HL-60 (cell line): ENCODE measurements at regions not wholly inside any gene's neighbourhood (a gene's known extent, or its start where the extent isn't known, plus 50 kb on each side); places are given as distances from the start of the nearest gene placed in this dataset.

ENCODE experiments used
- DNase-seq, 2 experiments: peaks; one replicate each; pipeline ENCODE4 v3.0.0-alpha.2; 2010 to 2020; ENCODE audit warnings: low read depth in 1 of 2, low spot score in 1 of 2
- H3K27ac ChIP-seq: fragments of 250-450 bp; sonication (Bioruptor Pico); replicated peaks from 2 replicates; pipeline ENCODE4 v1.5.1; 2020; ENCODE audit warnings: mild to moderate bottlenecking, moderate library complexity
- H3K27me3 ChIP-seq: fragments of 250-450 bp; sonication (Bioruptor Pico); 2 replicates; pipeline ENCODE4 v1.5.1; 2021; ENCODE audit warnings: mild to moderate bottlenecking, moderate library complexity; ENCODE audit not compliant: insufficient read depth, poor library complexity, severe bottlenecking
- H3K4me3 ChIP-seq: replicated peaks from 2 replicates; pipeline ENCODE4 v1.5.1; 2011; ENCODE audit warnings: mild to moderate bottlenecking, control low read depth, low read length; ENCODE audit not compliant: insufficient read depth
- GABPA ChIP-seq: IDR thresholded peaks from 2 replicates; pipeline ENCODE4 v1.6.1; 2012; ENCODE audit warnings: low read depth
- POLR2AphosphoS5 ChIP-seq: IDR thresholded peaks from 2 replicates; pipeline ENCODE4 v1.6.1; 2012; ENCODE audit warnings: low read depth
- SPI1 ChIP-seq: IDR thresholded peaks from 2 replicates; pipeline ENCODE4 v1.6.1; 2012; ENCODE audit warnings: low read depth, mild to moderate bottlenecking, borderline replicate concordance
- TF ChIP-seq, protein P1 (sequence below): IDR thresholded peaks from one replicate; pipeline ENCODE4 v1.5.1; 2011; ENCODE audit warnings: low read length, control low read depth, inconsistent platforms; ENCODE audit not compliant: insufficient read depth
- TF ChIP-seq, protein P2 (sequence below): IDR thresholded peaks from 2 replicates; pipeline ENCODE4 v1.6.1; 2012; ENCODE audit warnings: low read depth; ENCODE audit not compliant: insufficient replicate concordance

DNA sequence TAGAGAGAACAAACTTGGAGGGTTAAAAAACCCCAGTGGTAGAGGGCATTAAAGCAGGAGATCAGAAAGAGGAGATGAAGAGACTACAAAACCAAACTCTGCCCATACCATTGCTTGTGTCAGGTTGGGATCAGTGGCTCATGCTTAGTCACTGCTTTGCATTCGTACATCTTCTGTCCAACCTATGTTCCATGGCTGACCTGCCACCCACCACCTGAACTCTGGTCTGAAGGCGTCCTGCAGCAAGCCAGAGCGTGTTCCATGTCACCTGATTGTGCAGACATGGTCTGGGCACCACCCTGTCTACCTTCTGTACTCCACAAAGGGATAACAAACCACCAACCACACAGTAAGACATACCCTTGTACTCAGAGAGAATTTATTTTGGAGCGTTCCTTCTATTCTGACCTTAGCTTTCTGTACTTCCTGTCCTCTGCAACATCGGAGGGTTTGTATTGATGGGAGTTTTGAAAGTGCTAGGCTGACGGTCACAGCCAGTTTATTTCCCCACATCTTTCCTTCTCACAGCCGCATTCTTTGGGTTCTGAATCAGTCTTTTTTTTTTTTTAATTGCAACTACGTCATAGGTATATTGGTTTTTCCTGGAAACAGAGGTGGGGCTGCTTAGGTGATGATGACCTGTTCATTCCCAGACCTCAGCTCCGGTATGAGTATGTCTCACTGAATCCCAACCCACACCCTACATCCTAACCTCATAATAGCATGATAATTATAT is 88.3 kb downstream of the SOWAHC start:
- H3K4me3 ChIP-seq: no peak overlapping the region

DNA sequence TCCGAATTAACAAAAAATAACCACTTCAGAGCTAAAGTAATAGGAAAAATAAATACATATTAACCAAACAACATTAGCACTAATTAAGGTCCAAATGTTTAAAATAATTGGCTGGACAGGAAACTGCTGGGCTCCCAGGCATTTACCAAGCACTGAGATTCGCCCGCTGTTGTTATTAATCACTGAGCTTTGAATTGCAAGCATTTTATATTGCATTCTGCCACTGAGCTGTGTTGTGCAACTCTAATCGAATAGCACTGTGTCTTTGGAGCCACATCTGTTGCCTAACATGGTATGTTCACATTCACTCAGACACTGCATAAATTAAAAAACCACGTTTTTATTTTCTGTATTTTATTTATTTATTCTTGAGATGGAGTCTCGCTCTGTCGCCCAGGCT is 88.9 kb downstream of the SOWAHC start:
- Histone ChIP-seq H3K27me3 (peaks cover 3% of the 10 kb centered on the region), H3K4me3 (no peak overlapping the region), H3K27ac (no peak overlapping the region)
- TF ChIP-seq, protein P1, sequence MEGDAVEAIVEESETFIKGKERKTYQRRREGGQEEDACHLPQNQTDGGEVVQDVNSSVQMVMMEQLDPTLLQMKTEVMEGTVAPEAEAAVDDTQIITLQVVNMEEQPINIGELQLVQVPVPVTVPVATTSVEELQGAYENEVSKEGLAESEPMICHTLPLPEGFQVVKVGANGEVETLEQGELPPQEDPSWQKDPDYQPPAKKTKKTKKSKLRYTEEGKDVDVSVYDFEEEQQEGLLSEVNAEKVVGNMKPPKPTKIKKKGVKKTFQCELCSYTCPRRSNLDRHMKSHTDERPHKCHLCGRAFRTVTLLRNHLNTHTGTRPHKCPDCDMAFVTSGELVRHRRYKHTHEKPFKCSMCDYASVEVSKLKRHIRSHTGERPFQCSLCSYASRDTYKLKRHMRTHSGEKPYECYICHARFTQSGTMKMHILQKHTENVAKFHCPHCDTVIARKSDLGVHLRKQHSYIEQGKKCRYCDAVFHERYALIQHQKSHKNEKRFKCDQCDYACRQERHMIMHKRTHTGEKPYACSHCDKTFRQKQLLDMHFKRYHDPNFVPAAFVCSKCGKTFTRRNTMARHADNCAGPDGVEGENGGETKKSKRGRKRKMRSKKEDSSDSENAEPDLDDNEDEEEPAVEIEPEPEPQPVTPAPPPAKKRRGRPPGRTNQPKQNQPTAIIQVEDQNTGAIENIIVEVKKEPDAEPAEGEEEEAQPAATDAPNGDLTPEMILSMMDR: no peak
- TF ChIP-seq, protein P2, sequence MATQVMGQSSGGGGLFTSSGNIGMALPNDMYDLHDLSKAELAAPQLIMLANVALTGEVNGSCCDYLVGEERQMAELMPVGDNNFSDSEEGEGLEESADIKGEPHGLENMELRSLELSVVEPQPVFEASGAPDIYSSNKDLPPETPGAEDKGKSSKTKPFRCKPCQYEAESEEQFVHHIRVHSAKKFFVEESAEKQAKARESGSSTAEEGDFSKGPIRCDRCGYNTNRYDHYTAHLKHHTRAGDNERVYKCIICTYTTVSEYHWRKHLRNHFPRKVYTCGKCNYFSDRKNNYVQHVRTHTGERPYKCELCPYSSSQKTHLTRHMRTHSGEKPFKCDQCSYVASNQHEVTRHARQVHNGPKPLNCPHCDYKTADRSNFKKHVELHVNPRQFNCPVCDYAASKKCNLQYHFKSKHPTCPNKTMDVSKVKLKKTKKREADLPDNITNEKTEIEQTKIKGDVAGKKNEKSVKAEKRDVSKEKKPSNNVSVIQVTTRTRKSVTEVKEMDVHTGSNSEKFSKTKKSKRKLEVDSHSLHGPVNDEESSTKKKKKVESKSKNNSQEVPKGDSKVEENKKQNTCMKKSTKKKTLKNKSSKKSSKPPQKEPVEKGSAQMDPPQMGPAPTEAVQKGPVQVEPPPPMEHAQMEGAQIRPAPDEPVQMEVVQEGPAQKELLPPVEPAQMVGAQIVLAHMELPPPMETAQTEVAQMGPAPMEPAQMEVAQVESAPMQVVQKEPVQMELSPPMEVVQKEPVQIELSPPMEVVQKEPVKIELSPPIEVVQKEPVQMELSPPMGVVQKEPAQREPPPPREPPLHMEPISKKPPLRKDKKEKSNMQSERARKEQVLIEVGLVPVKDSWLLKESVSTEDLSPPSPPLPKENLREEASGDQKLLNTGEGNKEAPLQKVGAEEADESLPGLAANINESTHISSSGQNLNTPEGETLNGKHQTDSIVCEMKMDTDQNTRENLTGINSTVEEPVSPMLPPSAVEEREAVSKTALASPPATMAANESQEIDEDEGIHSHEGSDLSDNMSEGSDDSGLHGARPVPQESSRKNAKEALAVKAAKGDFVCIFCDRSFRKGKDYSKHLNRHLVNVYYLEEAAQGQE: no peak
- TF ChIP-seq SPI1 (no peak), POLR2AphosphoS5 (no peak), GABPA (no peak)
- DNase-seq: no peak

More for the DNA sequence above, 88.3 kb downstream of the SOWAHC start:
- TF ChIP-seq, protein P1: no peak
- TF ChIP-seq POLR2AphosphoS5 (no peak), SPI1 (no peak), GABPA (no peak)
- TF ChIP-seq, protein P2: no peak
- peaks cover 3% of the 10 kb centered on the region for H3K27me3 ChIP-seq
- H3K27ac ChIP-seq: no peak overlapping the region
- no peak for DNase-seq

DNA sequence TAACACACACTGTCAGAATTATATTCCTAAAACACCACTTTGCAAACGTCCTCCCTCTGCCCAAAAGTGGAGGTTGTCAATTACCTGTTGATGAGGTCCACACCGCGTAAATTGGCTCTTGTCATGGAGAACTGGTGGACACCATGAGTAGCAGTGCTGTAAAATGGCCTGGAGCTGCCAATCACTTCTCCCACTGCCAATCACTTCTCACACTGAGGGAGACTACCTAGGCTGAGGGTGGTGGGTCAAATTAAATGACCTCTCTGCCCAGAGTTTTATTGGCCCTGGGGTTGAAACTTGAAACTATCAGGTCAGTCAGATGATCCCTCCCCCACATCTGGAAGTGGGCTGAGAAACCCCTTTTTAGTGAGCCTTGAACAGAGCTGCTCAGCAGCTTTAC is 89.6 kb downstream of the SOWAHC start:
- no peak for DNase-seq
- no peak overlapping the region for H3K27ac ChIP-seq
- no peak for TF ChIP-seq GABPA
- no peak for TF ChIP-seq POLR2AphosphoS5
- TF ChIP-seq, protein P1: no peak
- no peak for TF ChIP-seq SPI1
- TF ChIP-seq, protein P2: no peak

More for the DNA sequence above, 89.6 kb downstream of the SOWAHC start:
- Histone ChIP-seq H3K4me3 (no peak overlapping the region), H3K27me3 (peaks cover 3% of the 10 kb centered on the region)
